Suppressor macrophage treated with lipopolysaccharide for 1 hour (primary cell): ENCODE measurements at regions not wholly inside any gene's neighbourhood (a gene's known extent, or its start where the extent isn't known, plus 50 kb on each side); places are given as distances from the start of the nearest gene placed in this dataset.

Source experiments
- DNase-seq, 3 donors: peaks; one replicate each; pipeline ENCODE4 v3.0.0-alpha.2; 2020 to 2022

DNA sequence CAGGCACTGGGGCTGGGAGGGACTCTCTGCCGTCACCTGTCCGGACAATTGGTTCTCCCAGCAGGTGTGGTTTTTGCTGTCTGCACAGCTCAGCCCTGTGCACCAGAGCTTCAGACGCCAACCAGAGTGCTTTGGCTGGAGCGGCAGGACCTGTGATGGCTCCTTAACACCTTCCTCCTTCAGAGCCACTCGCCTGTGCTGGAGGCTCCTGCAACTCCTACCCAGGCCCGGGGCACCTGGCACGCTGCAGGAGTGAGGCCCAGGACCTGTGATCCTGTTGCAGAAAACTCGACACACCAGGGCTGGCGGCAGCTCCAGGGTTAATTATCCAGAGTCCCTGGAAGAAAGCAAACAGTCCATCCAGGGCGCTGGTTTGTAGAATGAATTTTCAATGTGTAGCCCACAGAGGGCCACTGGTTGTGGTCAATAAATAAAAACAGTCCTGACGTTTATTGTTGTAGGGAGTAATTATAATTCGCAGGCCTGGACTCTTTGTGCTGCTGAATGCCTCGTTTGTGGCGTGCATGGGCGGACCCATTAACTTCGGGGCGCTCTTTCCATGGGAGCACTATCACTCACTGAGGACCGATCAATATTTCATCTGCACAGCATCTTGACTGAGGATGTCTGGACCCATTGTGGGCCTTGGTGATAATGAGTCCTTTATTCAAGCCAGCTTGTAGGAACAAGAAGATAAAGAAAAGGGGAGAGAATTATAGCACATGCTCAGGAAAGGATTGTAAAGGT is 339.7 kb upstream of the IRX4 start:
- DNase-seq = no peak

DNA sequence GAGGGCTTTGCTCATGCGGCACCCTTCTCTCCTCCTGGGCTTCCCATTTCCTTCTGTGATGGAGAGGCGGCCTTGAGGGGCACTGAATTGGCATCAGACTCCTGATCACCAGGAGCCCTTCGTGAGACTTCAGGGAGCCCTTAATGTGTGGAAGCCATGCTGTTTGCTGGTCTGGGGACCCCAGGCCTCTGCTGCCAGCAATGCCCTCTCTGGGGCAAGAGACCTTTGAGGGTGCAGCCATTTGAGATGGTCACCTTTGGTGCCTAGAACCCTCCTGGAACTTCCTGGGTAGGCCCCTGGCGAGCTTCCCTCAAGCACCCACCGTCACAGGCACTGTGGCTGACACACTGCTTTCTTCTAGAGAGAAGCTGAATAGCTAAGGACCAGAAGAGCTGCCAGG is 338.7 kb upstream of the IRX4 start:
- DNase-seq = no peak

DNA sequence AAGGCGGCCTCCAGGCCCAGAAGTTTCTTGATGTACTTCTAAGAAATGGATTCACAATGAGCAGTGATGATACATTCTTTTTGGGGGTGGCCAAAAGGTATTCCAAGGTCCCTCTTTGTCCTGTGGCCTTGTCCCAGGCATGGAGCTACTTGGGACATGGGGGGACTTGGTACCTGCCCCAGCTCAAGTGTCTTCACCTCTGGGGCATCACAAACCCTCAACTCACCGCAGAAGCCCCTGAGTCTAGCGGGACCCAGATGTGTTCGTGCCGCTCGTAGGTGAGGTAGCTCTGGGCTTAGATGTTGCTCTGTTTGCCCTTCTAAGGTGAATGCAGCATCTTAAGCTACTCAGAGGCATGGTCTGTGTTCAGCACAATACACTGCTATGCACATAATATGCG is 338.0 kb upstream of the IRX4 start:
- DNase-seq = no peak

DNA sequence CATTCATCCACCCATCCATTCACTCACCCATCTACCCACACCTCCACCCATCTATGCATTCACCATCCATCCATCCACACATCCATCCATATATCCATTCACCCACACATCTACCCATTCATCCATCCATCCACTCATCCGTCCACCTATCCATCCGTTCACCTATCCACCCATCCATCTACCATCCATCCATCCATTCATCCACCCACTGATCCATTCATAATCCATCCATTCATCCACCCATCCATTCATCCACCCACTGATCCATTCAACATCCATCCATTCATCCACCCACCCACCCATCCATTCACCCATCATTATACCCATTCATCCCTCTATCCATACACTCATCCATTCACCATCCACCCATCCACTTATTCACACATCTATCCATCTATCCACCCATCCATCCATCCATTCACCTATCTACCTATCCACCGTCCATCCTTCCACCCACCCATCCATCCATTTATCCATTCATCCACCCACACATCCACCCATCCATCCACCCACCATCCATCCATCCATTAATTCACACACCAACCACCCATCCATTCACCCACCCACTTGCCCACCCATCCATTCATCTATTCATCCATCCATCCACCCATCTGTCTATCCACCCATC is 336.5 kb upstream of the IRX4 start:
- no peak for DNase-seq

DNA sequence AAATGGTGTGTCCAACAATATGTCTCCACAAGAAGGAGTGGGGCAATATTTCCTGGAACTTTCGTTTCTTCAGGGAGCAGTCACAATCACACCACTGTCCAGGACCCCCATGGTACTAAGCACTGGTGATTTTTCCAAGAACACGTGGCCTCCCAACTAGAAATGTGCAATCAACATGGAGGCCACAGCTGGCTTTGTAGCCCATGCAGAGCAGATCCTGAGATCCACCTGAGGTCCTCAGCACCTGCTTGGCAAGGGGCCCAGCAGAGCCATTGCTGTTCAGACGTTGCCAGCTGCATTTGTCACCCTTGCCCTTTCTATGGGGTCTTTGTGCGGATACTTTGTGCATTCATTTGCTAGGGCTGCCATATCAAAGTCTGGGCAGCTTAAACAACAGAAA is 334.5 kb upstream of the IRX4 start:
- no peak for DNase-seq

DNA sequence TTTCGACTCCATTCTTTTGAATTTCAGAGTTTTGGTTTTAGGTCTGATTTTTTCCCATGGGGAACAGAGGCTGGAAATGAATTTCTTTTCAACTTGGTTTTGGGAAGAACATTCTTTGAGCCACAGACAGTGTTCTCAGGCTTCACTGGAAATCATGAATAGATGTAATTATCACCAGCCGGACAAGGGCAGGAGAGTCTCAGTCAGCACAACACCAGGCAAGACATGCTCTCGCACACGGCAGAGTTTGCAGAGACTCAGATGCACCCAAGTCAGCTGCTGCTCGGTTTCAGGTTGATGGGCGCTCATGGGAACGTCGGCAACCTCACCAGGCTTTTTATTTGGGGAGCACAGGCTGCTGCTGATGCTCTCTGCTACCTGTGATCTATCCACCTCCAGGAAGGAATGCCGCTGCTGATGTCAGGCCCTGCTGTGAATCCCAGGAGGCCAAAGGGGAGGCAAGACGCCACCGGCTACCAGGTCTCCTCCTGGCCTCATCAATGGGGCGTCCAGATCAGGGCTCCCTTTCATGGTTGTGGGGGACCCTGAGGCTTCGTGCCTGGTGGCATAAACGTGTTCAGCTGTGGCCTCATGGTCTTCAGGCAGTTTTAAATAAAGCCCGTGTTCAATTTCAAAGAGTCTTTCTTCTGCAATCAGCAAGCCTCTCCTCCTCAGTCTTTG is 332.3 kb upstream of the IRX4 start:
- no peak for DNase-seq

DNA sequence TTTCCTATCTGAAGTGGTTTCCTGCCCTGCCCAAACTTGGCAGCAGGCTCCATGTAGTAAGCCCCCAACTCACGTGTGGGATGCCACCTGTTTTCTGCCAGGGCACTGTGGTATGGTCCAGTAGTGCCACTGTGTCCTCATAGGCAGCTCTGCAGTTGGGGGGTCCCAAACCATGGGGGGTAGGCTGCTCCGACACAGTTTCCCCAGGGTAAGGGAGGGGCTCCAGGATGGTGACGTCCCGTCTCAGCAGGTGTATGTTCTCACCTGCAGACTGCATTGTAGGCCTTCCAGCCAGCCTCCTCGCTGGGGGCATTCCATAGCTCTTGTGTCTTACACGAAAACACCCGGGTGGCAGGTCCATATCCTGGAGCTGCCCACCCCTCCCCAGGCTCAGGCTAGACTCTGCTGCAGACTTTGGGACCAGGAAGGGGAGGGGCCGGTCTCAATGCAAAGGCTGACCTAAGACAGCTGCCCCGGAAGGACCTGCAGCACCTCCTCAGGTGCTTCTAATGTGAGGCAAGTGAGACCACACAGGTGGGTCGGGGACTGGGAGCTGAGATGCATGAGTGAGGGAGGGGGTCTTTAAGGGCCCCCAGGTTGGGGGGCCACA is 330.5 kb upstream of the IRX4 start:
- no peak for DNase-seq

DNA sequence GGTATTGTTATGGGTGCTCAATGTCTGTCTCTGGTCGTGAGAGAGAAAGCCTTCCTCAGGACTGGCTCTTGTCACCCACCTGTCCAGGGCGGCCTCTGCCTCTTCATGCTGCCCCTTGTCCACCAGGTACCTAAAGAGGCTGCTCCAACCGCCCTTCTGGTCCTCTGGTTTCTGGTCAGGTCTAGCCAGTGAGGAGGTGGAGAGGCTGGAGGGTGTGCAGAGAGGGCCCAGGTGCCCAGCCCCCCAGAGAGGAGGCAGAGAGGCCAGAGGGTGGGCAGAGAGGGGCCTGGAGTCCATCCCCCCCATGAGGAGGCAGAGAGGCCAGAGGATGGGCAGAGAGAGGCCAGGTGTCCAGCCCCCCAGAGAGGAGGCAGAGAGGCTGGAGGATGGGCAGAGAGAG is 329.8 kb upstream of the IRX4 start:
- no peak for DNase-seq

DNA sequence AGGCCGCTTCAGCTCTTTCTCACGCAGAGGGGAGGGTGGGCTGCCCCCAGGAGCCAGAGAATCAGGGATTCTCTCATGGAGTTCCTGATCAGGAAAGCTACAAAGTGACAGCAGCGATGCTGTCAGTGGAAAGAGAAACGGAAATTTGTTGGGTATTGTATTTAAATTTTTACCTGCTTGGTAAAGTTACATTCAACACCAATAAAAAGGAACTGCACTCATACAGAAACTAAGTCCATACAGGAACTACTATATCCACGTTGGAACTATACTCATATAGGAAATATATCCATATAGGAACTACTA is 325.5 kb upstream of the IRX4 start:
- DNase-seq = no peak

DNA sequence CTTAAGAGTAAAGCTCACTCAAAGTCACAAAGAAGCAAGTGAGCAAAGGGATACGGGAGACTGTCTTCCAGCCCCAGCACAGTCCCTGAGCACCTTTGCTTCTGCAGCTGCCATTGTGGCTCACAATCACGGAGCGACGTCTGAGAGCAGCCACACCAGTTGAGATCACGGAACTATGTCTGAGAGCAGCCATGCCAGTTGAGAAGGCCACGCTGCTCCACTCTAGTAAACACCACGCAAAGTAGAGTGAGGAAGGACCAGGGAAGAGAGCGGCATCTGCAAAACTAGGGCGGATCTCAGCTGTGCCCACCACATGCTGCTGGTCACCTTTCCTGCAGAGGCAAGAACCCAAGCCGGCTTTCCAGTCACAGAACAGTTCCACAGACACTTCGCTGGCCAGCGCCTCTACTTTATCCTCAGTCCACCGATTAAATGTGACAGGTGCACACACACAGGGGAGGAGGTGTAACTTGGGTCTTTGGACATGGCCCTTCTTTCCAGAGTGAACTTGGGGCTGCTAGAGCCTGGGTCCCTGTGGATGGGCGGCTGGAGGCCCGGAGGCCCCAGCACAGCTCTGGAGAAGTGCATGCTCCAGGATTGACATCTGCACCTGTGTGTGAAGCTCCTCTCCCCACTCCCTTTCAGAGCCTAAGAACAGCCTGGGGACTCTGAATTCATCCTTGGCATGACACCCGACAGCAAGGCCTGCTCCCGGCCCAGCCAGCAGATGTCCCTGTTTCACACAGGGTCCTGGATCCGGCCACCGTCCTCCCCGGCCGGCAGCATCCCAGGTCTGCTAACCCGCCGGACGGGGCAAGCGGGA is 324.9 kb upstream of the IRX4 start:
- DNase-seq = peak in 1 of 3 donors; percentile 1

DNA sequence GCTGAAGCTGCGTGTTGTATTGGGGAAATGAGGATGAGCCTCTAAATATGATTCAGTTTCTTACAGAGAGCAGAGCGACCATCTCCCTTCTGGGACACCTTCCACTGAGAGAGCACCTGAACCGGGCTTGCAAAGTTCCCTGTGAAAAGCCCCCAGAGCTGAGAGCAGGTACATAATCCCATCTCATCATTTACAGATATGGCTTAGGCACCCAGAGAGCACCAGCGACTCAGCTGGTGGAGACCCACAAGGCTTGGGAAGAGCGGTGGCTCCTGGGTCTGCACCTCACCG is 324.3 kb upstream of the IRX4 start:
- DNase-seq = no peak

DNA sequence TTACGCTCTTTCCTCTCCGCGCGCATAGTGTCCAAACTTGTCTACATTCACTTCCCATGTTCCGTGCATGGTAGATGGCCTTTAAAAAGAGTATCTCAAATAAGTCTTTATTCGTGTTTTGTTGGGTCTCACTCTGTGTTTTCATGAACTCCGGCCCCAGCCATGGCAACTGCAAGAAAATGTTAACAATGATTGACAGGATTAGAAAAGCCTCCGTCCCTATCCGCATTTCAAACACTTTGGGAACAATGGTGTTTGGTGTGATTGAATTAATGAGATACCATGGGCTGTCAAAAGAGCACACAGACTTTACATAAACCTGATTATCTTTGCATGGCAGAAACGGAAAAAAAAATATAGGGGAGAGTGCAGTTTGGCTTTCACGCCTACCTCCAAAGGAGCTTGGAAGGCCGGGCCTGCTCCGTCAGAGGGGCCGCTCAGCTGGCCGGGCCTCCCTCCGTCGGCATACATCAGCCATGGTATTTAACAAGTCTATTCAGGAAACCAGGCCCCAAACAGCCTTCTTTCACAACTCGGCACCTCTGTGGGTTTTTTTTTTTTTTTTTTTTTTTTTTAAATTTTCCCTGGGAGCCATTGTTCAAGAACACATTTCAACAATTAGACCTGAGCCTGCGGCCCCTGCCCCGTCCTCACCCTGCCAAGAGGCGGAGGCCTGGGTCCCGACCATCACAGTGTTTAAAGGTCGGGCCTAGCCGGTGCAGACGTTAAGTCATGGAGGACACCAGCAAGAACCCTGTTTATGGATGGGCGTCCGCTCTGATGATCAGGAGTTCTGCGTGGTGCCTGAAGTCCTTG is 323.8 kb upstream of the IRX4 start:
- DNase-seq = no peak

DNA sequence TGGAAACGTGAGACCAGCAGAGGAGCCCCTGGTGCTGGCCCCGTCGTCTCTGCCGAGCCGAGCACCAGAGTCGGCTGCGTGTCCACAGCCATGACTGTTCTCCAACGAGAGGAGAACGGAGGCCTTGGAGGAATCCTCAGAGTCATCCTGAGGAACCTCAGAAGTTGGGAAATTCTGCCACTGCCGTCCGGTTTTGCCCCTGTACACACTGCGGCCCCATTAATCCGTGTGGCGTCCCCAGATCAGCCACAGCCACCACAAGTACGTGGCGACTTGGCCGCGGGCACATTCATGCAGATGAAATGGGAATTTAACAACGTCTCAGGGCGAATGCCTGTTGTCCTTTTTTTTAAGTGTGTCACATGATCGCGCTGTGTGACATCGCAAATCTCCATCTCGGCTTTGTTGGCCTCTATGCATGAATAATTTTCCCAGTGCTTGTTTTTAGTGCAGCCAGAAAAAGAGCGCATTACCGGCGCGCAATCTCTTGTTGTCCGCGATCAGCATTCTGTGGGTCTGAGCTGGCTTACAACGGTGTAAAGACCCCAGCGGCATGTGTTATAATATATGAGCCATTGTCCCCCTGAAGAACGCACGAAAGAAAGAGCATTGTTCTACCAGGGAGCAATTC is 323.0 kb upstream of the IRX4 start:
- DNase-seq = no peak

DNA sequence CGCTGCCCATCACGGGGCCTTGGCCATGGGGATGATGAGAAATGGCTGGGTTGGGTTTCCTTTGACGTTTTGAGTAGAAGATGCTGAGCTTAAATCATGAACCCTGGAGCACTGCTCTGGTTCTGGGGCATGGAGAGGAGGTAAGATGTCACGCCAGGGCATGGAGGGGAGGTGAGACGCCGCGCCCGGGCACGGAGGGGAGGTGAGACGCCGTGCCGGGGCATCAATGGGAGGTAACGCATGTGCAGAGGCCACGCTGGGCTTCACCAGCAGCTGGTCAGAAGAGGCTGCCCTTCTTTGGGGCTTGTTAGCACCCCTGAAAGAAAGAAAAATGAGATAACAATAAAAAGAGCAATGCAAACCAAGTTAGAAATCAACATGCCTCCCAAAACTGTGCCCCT is 322.5 kb upstream of the IRX4 start:
- no peak for DNase-seq

DNA sequence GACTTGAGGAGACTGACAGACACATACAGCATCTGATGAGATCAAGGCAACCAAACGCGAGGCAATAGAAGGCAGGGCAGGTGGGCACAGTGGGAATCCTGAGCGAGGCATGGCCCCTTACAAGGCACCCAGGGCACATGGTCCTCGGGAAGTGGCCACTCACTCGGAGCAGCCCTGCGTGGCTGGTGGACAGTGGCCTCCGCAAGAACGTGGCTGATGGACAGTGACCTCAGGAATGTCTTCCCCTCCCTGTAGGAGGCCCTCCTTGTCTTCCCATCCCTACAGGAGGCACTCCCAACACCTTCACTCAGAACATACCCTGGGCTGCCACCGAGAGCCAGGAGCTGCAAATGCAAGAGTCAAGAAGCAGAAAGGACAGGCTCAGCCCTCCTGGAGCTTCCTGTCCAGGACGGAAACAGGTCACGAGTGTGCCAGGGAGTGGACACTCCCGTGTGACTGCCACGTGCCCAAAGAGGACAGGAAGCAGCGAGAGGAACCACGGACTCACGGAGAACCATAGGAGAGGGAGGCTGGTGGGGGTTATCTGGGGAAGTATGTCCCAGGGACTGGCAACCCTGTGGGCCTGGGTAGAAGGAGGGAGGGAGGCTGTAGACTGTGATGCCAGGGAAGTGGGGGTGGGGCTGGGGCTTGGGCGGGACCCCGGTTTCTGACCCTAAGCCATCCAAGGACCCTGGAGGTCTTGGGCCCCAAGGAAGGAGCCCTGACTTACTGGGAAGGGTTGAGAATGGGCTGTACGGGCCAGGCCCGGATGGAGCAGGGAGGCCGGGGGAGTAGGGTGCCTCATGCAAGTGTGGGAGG is 321.9 kb upstream of the IRX4 start:
- DNase-seq = no peak

DNA sequence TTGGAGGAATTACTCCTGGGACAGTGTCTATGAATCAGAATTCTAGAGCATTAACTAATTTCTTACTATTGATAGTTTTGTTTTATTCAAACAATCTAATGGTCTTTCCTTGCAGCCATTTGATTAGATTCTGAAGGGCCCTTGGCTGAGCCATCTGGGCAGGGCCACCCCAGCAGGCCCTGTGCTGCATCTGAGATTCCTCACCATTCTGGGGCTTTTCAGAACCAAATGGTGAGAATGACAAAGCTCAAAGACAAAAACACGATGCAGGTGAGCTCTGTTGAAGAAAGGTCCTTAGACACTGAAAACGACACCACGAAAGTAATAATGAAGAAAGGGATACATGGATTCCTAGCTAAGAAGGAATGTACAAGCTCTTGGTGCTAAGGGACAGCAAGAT is 321.0 kb upstream of the IRX4 start:
- DNase-seq = no peak

DNA sequence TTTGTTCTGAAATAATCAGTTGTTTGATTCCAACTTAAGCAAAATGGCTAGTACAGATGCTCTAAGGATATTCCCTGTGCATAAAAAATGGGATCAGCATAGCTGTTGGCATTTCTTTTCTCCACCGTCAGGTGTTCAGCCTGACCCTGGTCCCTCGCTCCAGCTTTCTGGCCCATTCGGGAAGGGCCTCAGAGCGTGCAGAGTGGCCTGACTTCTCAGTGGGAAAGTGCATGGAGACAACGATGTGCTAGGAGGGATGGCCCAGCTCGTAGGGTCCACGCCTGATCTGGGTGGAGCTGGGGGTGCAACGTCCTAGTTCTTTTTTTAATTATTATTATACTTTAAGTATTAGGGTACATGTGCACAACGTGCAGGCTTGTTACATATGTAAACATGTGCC is 319.1 kb upstream of the IRX4 start:
- no peak for DNase-seq

DNA sequence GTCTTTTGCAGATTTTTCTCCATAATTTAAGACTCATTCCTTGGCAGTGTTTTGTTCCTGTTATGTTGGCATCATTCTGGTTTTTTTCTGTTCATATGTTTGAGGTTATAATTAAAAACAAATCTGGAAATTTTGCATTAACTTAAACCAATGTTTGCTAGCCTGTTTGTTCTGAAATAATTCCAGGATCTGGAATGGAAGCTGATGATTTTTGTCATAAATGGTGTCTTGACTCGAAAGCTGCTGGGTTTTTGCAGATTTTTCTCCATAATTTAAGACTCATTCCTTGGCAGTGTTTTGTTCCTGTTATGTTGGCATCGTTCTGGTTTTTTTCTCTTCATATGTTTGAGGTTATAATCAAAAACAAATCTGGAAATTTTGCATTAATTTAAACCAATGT is 318.7 kb upstream of the IRX4 start:
- no peak for DNase-seq

DNA sequence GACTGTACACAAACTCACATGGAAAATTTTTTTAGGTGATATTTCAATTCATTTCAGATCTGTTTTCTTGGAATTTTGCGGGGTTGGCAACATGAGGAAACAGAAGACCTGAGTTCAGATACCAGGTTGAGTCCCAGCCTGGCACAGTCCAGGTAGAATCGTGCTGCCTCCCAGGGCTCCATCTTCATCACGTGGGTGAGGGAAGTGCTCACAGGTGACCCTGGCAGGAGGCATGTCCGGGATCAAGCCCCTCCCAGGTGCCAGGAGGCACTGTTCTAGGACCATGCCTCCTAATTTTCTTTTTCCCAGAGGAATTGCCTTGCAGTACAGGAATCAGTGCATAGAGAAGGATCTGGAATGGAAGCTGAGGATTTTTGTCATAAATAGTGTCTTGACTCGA is 318.3 kb upstream of the IRX4 start:
- DNase-seq = no peak

DNA sequence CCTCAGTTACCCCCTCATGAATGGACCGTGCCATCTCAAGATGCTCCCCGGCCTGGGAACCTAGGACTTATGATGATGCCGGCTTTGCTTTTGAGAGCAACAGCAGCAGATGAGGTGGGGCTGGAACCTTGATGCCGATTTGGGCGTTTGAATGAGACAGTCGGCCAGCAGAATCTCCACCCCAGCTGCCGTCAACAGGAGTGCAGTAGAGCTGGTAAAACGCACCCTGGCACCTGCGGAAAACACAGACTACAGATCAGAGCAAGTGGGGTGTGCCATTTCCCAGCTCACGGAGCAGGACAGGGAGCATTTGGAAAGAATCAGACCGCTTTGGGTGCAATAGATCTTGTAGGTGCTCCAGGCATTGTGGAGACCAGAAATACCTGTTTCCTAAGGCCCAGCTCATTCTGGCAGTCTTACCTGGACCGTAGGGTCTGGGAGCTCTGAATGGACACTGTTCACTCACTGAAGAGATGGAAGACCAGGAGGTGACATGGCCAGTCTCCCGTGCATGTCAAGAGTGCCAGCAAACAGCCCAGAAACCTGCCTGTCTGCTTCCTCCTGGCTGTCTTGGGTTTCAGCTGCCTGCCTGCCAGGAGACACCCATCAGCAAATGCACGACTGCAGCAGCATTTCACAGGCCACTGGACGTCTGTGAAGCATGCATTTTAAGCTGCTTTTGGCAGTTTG is 317.7 kb upstream of the IRX4 start:
- DNase-seq = no peak

DNA sequence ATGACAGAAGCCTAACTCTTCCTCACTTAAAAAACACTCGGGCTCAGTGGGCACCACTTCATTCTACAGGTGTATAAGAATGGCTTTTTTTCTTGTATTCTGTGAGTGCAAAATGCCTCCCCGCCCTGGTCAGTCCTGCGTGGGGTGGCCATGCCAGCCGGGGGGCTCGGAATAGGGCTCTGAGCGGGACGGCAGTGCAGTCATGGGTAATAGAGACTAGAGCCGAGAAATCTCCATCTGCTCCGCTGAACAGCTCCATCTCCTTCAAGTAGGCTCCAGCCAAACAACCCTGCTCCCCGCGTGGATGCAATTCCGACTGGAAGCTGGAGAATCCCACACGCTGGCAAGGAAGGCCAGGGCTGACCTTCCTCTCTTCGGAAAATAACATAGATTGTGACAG is 317.0 kb upstream of the IRX4 start:
- no peak for DNase-seq
